ENCODE measurements at regions not wholly inside any gene's neighbourhood (a gene's known extent, or its start where the extent isn't known, plus 50 kb on each side); places are given as distances from the start of the nearest gene placed in this dataset.
A peak's percentile ranks its signal among the peaks of the same experiment; 100 is the strongest.
"Not testable (repeated sequence)": the region's sequence is repeated elsewhere in the genome, so short reads cannot be mapped to it uniquely, and the experiment has no call there.

DNA sequence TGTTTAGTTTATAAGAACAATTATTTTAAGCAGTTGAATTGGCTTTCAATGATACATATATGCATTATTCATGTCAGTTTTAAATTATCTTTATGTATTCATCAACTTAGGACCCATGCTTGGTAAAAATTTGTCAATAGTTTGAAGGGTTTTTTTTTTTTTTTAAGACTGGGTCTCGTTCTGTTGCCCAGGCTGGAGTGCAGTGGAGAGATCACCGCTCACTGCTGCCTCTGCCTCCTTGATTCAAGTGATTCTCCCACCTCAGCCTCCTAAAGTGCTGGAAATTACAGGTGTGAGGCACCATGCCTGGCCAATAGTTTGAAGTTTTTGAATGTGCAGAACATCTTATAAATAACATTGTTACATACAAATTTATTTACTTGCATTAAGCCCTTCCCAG, 1671.0 kb upstream of the B3GALT2 start:
- no peak for DNase-seq (ENCODE audit: low read depth)
- no peak overlapping the region for H3K4me3 ChIP-seq (ENCODE audit: low read depth, low read length)
- TF ChIP-seq CTCF (IDR thresholded peaks at IDR 0.05; ENCODE audit: insufficient read depth, low read depth, low read length, missing control alignments): no peak

GRCh38 chr1:194848846-194849245, 1662.4 kb upstream of the B3GALT2 start:
- H3K4me3 ChIP-seq (ENCODE audit: low read depth, low read length): no peak overlapping the region
- no peak for TF ChIP-seq CTCF (IDR thresholded peaks at IDR 0.05; ENCODE audit: insufficient read depth, low read depth, low read length, missing control alignments)
- no peak for DNase-seq (ENCODE audit: low read depth)

- no peak overlapping the region for H3K4me3 ChIP-seq (ENCODE audit: low read depth, low read length)
- DNase-seq (ENCODE audit: low read depth): no peak
- TF ChIP-seq CTCF (IDR thresholded peaks at IDR 0.05; ENCODE audit: insufficient read depth, low read depth, low read length, missing control alignments): no peak
Measured at GRCh38 chr1:194846488-194846887, 1660.1 kb upstream of the B3GALT2 start.

- H3K4me3 ChIP-seq (ENCODE audit: low read depth, low read length): no peak overlapping the region
- no peak for DNase-seq (ENCODE audit: low read depth)
- TF ChIP-seq CTCF (IDR thresholded peaks at IDR 0.05; ENCODE audit: insufficient read depth, low read depth, low read length, missing control alignments): no peak
Measured at GRCh38 chr1:194843077-194843476, 1656.7 kb upstream of the B3GALT2 start.

- no peak for TF ChIP-seq CTCF (IDR thresholded peaks at IDR 0.05; ENCODE audit: insufficient read depth, low read depth, low read length, missing control alignments)
- no peak for DNase-seq (ENCODE audit: low read depth)
- no peak overlapping the region for H3K4me3 ChIP-seq (ENCODE audit: low read depth, low read length)
Measured at GRCh38 chr1:194833111-194833510, 1646.7 kb upstream of the B3GALT2 start.

GRCh38 chr1:194831595-194831994, 1645.2 kb upstream of the B3GALT2 start:
- peak; percentile 5 for DNase-seq (ENCODE audit: low read depth)
- H3K4me3 ChIP-seq (ENCODE audit: low read depth, low read length): not testable (repeated sequence)

- peak; percentile 48 for DNase-seq (ENCODE audit: low read depth)
- no peak overlapping the region; the same call in 1 of the 2 replicates for H3K4me3 ChIP-seq (ENCODE audit: low read depth, low read length)
- no peak for TF ChIP-seq CTCF (IDR thresholded peaks at IDR 0.05; ENCODE audit: insufficient read depth, low read depth, low read length, missing control alignments)
Measured at GRCh38 chr1:194830387-194830786, 1644.0 kb upstream of the B3GALT2 start.
